Liver (tissue), 8 donors: ENCODE measurements at regions not wholly inside any gene's neighbourhood (a gene's known extent, or its start where the extent isn't known, plus 50 kb on each side); places are given as distances from the start of the nearest gene placed in this dataset.

ENCODE experiments used
- DNase-seq: peaks from one replicate; pipeline ENCODE4 v3.0.0-alpha.2; 2017; ENCODE audit warnings: low spot score
- H3K27ac ChIP-seq, 2 donors: one replicate each; pipeline ENCODE4 v1.7.0; 2013; ENCODE audit warnings: inconsistent platforms in 2 of 2, low read length in 2 of 2, control low read depth in 1 of 2, low read depth in 1 of 2, mild to moderate bottlenecking in 1 of 2
- H3K27me3 ChIP-seq, 4 donors: one replicate each; pipeline versions ENCODE4 v1.6.1 to v1.7.0; 2013; ENCODE audit warnings: low read length in 3 of 4, inconsistent platforms in 1 of 4, mild to moderate bottlenecking in 1 of 4, moderate library complexity in 1 of 4; ENCODE audit not compliant: control insufficient read depth in 4 of 4, insufficient read depth in 4 of 4
- H3K36me3 ChIP-seq, 4 donors: one replicate each; pipeline versions ENCODE4 v1.6.1 to v1.7.0; 2013; ENCODE audit warnings: low read length in 3 of 4, mild to moderate bottlenecking in 3 of 4, low read depth in 1 of 4, moderate library complexity in 1 of 4; ENCODE audit not compliant: control insufficient read depth in 4 of 4, insufficient read depth in 3 of 4
- H3K4me1 ChIP-seq, 4 donors: one replicate each; pipeline versions ENCODE4 v1.6.1 to v1.7.0; 2013; ENCODE audit warnings: low read length in 3 of 4, mild to moderate bottlenecking in 3 of 4, moderate library complexity in 1 of 4; ENCODE audit not compliant: control insufficient read depth in 4 of 4, insufficient read depth in 4 of 4
- H3K4me3 ChIP-seq, 3 donors: one replicate each; pipeline versions ENCODE4 v1.6.1 to v1.7.0; 2013; ENCODE audit warnings: low read length in 3 of 3, control low read depth in 1 of 3, low read depth in 1 of 3, mild to moderate bottlenecking in 1 of 3
- H3K9ac ChIP-seq, 2 donors: one replicate each; pipeline ENCODE4 v1.7.0; 2013; ENCODE audit warnings: low read length in 2 of 2, mild to moderate bottlenecking in 2 of 2, moderate library complexity in 2 of 2, control low read depth in 1 of 2, low read depth in 1 of 2
- H3K9me3 ChIP-seq, 4 donors: one replicate each; pipeline versions ENCODE4 v1.6.1 to v1.7.0; 2013; ENCODE audit warnings: low read length in 3 of 4; ENCODE audit not compliant: control insufficient read depth in 4 of 4
- CTCF ChIP-seq: fragments of 150-350 bp; IDR thresholded peaks from 2 replicates; pipeline ENCODE4 v1.5.1; 2017; ENCODE audit warnings: improper control_type of control experiment, low read depth, low read length; ENCODE audit not compliant: missing input control
- EGR1 ChIP-seq, 2 donors: IDR thresholded peaks; 2 replicates each; pipeline ENCODE4 v1.6.1; 2016 to 2018; ENCODE audit warnings: antibody characterized with exemption in 2 of 2, low read depth in 2 of 2
- FOXA2 ChIP-seq: IDR thresholded peaks from 2 replicates; pipeline ENCODE4 v1.6.1; 2016; ENCODE audit warnings: antibody characterized with exemption
- HNF4A ChIP-seq, 2 donors: conservative IDR thresholded peaks; 2 replicates each; pipeline ENCODE4 v1.6.1; 2016; ENCODE audit warnings: antibody characterized with exemption in 2 of 2, mild to moderate bottlenecking in 2 of 2
- HNF4G ChIP-seq: IDR thresholded peaks from 2 replicates; pipeline ENCODE4 v1.6.1; 2016; ENCODE audit warnings: antibody characterized with exemption
- JUND ChIP-seq, 2 donors: IDR thresholded peaks; 2 replicates each; pipeline ENCODE4 v1.6.1; 2016; ENCODE audit warnings: antibody characterized with exemption in 2 of 2
- NR2F2 ChIP-seq: IDR thresholded peaks from 2 replicates; pipeline ENCODE4 v1.6.1; 2016; ENCODE audit warnings: antibody characterized with exemption
- RAD21 ChIP-seq, 2 donors: IDR thresholded peaks; 2 replicates each; pipeline ENCODE4 v1.6.1; 2016; ENCODE audit warnings: antibody characterized with exemption in 2 of 2, mild to moderate bottlenecking in 2 of 2
- SP1 ChIP-seq: IDR thresholded peaks from 2 replicates; pipeline ENCODE4 v1.6.1; 2018; ENCODE audit warnings: antibody characterized with exemption, mild to moderate bottlenecking
- TAF1 ChIP-seq: conservative IDR thresholded peaks from 2 replicates; pipeline ENCODE4 v1.6.1; 2016; ENCODE audit warnings: antibody characterized with exemption, mild to moderate bottlenecking
- YY1 ChIP-seq: IDR thresholded peaks from 2 replicates; pipeline ENCODE4 v1.6.1; 2016; ENCODE audit warnings: antibody characterized with exemption, mild to moderate bottlenecking
- WGBS: extraction: QIAGEN DNeasy Blood & Tissue Kit; methylation state at CpG from one replicate; pipeline ENCODE4 v1.1.7; 2013; 5-methylcytosine and 5-hydroxymethylcytosine counted together
- TF ChIP-seq, protein P1 (sequence below): IDR thresholded peaks from 2 replicates; pipeline ENCODE4 v1.6.1; 2016; ENCODE audit warnings: antibody characterized with exemption, mild to moderate bottlenecking
- TF ChIP-seq, protein P2 (sequence below): IDR thresholded peaks from 2 replicates; pipeline ENCODE4 v1.6.1; 2016; ENCODE audit warnings: antibody characterized with exemption
- donor health status: healthy.
- donor health status: healthy.
- donor health status: healthy.
- donor health status: healthy.
- donor health status: healthy.

GRCh38 chr7:145831616-145832206, 284.9 kb upstream of the CNTNAP2 start (continued):
- TF ChIP-seq JUND (IDR thresholded peaks at IDR 0.05) (no peak), TAF1 (no peak), HNF4G (no peak), EGR1 (IDR thresholded peaks at IDR 0.05; ENCODE audit: low read depth in 2 of 2) (no peak), HNF4A (conservative IDR thresholded peaks at IDR 0.05) (no peak), YY1 (no peak), NR2F2 (no peak), FOXA2 (no peak)
- TF ChIP-seq, protein P1, sequence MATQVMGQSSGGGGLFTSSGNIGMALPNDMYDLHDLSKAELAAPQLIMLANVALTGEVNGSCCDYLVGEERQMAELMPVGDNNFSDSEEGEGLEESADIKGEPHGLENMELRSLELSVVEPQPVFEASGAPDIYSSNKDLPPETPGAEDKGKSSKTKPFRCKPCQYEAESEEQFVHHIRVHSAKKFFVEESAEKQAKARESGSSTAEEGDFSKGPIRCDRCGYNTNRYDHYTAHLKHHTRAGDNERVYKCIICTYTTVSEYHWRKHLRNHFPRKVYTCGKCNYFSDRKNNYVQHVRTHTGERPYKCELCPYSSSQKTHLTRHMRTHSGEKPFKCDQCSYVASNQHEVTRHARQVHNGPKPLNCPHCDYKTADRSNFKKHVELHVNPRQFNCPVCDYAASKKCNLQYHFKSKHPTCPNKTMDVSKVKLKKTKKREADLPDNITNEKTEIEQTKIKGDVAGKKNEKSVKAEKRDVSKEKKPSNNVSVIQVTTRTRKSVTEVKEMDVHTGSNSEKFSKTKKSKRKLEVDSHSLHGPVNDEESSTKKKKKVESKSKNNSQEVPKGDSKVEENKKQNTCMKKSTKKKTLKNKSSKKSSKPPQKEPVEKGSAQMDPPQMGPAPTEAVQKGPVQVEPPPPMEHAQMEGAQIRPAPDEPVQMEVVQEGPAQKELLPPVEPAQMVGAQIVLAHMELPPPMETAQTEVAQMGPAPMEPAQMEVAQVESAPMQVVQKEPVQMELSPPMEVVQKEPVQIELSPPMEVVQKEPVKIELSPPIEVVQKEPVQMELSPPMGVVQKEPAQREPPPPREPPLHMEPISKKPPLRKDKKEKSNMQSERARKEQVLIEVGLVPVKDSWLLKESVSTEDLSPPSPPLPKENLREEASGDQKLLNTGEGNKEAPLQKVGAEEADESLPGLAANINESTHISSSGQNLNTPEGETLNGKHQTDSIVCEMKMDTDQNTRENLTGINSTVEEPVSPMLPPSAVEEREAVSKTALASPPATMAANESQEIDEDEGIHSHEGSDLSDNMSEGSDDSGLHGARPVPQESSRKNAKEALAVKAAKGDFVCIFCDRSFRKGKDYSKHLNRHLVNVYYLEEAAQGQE = no peak

GRCh38 chr7:145817687-145818086, 298.9 kb upstream of the CNTNAP2 start:
- Histone ChIP-seq H3K4me3 (no peak overlapping the region), H3K36me3 (no peaks in the 10 kb centered on the region), H3K27me3 (no peaks in the 10 kb centered on the region), H3K4me1 (no peaks in the 10 kb centered on the region), H3K9me3 (no peaks in the 10 kb centered on the region), H3K9ac (no peak overlapping the region), H3K27ac (no peak overlapping the region)
- WGBS = 74% methylated on average over 8 of the region's 8 CpGs
- DNase-seq = no peak
- TF ChIP-seq EGR1 (IDR thresholded peaks at IDR 0.05; ENCODE audit: low read depth in 2 of 2) (no peak), SP1 (no peak), CTCF (no peak), RAD21 (IDR thresholded peaks at IDR 0.05) (no peak), YY1 (no peak), TAF1 (no peak), HNF4G (no peak)
- TF ChIP-seq, protein P1 = no peak
- TF ChIP-seq, protein P2, sequence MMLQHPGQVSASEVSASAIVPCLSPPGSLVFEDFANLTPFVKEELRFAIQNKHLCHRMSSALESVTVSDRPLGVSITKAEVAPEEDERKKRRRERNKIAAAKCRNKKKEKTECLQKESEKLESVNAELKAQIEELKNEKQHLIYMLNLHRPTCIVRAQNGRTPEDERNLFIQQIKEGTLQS = no peak
